Kidney (tissue), 13 donors: ENCODE measurements at regions not wholly inside any gene's neighbourhood (a gene's known extent, or its start where the extent isn't known, plus 50 kb on each side); places are given as distances from the start of the nearest gene placed in this dataset.

ENCODE experiments used
- DNase-seq, 5 donors: peaks; one replicate each; pipeline ENCODE4 v3.0.0-alpha.2; 2013 to 2020
- FAIRE-seq: peaks from 2 replicates; lab custom pipeline; 2012; peaks lifted over from hg19 to GRCh38; lab: Jason Lieb, UNC
- H3K27ac ChIP-seq, 2 donors: one replicate each; pipeline ENCODE4 v1.7.0; 2013; ENCODE audit warnings: low read depth in 2 of 2, low read length in 2 of 2, inconsistent platforms in 1 of 2
- H3K27me3 ChIP-seq: one replicate; pipeline ENCODE4 v1.7.1; 2013; ENCODE audit warnings: low read length, inconsistent platforms; ENCODE audit not compliant: control insufficient read depth, insufficient read depth
- H3K36me3 ChIP-seq, 3 donors: one replicate each; pipeline versions ENCODE4 v1.7.0 to v1.7.1; 2013; ENCODE audit warnings: low read length in 3 of 3, control low read depth in 1 of 3, inconsistent platforms in 1 of 3; ENCODE audit not compliant: insufficient read depth in 3 of 3, control insufficient read depth in 2 of 3
- H3K4me1 ChIP-seq, 3 donors: one replicate each; pipeline versions ENCODE4 v1.7.0 to v1.7.1; 2013; ENCODE audit warnings: low read length in 3 of 3, inconsistent platforms in 1 of 3, low read depth in 1 of 3; ENCODE audit not compliant: control insufficient read depth in 2 of 3, insufficient read depth in 2 of 3
- H3K4me3 ChIP-seq, 3 donors: one replicate each; pipeline versions ENCODE4 v1.7.0 to v1.8.1; 2013; ENCODE audit warnings: low read length in 3 of 3, control low read depth in 1 of 3, inconsistent platforms in 1 of 3
- H3K9ac ChIP-seq, 3 donors: one replicate each; pipeline versions ENCODE4 v1.7.0 to v1.7.1; 2013; ENCODE audit warnings: low read length in 3 of 3, control low read depth in 1 of 3, inconsistent platforms in 1 of 3
- H3K9me3 ChIP-seq, 3 donors: one replicate each; pipeline versions ENCODE4 v1.7.0 to v1.7.1; 2013; ENCODE audit warnings: low read length in 3 of 3, control low read depth in 1 of 3, inconsistent platforms in 1 of 3; ENCODE audit not compliant: control insufficient read depth in 2 of 3, insufficient read depth in 1 of 3
- intact Hi-C: fragments of 100-400 bp; cut with DNase I; formaldehyde crosslinking; loops from one replicate; pipeline ENCODE4 v1.11.1; 2022
- TF ChIP-seq, protein P1 (sequence below): IDR thresholded peaks from 3 replicates; pipeline ENCODE4 v1.5.1; 2012; ENCODE audit warnings: mild to moderate bottlenecking, moderate library complexity, borderline replicate concordance; ENCODE audit not compliant: insufficient read depth; ENCODE audit errors: extremely low read depth
- donor health status: control.
- donor health status: control.
- donor health status: control.
- donor health status: control.
- donor health status: control.
- donor health status: DM: yes; HTN: yes; CAD: no.
- donor health status: Normal renal cell carcinoma (clear cell type).

DNA sequence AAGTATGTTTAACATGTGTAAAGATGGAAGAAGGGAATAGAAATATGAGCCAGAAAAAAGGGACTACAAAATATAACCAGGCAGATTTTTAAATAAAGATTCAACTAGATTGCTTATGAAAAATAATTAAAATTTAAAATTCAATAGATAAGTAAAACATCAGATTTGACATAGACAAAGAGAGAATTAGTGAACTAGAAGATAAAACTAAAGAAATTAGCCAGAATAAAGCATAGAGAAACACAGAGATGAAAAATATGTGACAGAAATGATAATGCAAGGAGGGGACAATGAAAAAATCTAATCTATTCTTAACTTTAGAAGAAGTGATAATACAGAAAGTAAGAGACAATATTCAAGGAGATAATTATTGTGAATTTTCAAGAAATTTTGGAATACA is 222.6 kb upstream of the PMFBP1 start:
- no peak overlapping the region for H3K27ac ChIP-seq
- TF ChIP-seq, protein P1, sequence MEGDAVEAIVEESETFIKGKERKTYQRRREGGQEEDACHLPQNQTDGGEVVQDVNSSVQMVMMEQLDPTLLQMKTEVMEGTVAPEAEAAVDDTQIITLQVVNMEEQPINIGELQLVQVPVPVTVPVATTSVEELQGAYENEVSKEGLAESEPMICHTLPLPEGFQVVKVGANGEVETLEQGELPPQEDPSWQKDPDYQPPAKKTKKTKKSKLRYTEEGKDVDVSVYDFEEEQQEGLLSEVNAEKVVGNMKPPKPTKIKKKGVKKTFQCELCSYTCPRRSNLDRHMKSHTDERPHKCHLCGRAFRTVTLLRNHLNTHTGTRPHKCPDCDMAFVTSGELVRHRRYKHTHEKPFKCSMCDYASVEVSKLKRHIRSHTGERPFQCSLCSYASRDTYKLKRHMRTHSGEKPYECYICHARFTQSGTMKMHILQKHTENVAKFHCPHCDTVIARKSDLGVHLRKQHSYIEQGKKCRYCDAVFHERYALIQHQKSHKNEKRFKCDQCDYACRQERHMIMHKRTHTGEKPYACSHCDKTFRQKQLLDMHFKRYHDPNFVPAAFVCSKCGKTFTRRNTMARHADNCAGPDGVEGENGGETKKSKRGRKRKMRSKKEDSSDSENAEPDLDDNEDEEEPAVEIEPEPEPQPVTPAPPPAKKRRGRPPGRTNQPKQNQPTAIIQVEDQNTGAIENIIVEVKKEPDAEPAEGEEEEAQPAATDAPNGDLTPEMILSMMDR: no peak
- no peaks in the 10 kb centered on the region for H3K9me3 ChIP-seq
- intact Hi-C loops: no loop called here
- H3K27me3 ChIP-seq: no peaks in the 10 kb centered on the region
- peaks cover 0 to 5% (median 0%) of the 10 kb centered on the region in 3 donors for H3K4me1 ChIP-seq
- no peak overlapping the region for H3K4me3 ChIP-seq
- no peaks in the 10 kb centered on the region for H3K36me3 ChIP-seq
- no peak for FAIRE-seq
- H3K9ac ChIP-seq: no peak overlapping the region
- DNase-seq: no peak

- Histone ChIP-seq H3K36me3 (no peaks in the 10 kb centered on the region), H3K4me1 (peaks cover 0 to 5% (median 0%) of the 10 kb centered on the region in 3 donors), H3K27me3 (no peaks in the 10 kb centered on the region), H3K4me3 (no peak overlapping the region), H3K27ac (no peak overlapping the region), H3K9ac (no peak overlapping the region), H3K9me3 (peaks cover 0 to 14% (median 0%) of the 10 kb centered on the region in 3 donors)
- no peak for FAIRE-seq
- intact Hi-C loops: no loop called here
- TF ChIP-seq, protein P1: no peak
- DNase-seq: no peak
Observed at GRCh38 chr16:72389791-72390190, 217.8 kb upstream of the PMFBP1 start.

GRCh38 chr16:72388007-72388406 is 216.1 kb upstream of the PMFBP1 start:
- Histone ChIP-seq H3K4me1 (peaks cover 0 to 3% (median 0%) of the 10 kb centered on the region in 3 donors), H3K9ac (no peak overlapping the region), H3K9me3 (peaks cover 0 to 14% (median 0%) of the 10 kb centered on the region in 3 donors), H3K27me3 (no peaks in the 10 kb centered on the region), H3K27ac (no peak overlapping the region), H3K4me3 (no peak overlapping the region), H3K36me3 (no peaks in the 10 kb centered on the region)
- intact Hi-C loops: no loop called here
- DNase-seq: no peak
- TF ChIP-seq, protein P1: no peak
- no peak for FAIRE-seq

- TF ChIP-seq, protein P1: no peak
- H3K27ac ChIP-seq: no peak overlapping the region
- no peak overlapping the region for H3K9ac ChIP-seq
- peaks cover 0 to 14% (median 0%) of the 10 kb centered on the region in 3 donors for H3K9me3 ChIP-seq
- H3K4me1 ChIP-seq: peaks cover 0 to 5% (median 0%) of the 10 kb centered on the region in 3 donors
- intact Hi-C loops: no loop called here
- no peaks in the 10 kb centered on the region for H3K27me3 ChIP-seq
- peak; percentile 30 for FAIRE-seq
- H3K36me3 ChIP-seq: no peaks in the 10 kb centered on the region
- no peak for DNase-seq
- H3K4me3 ChIP-seq: no peak overlapping the region
Observed at GRCh38 chr16:72384651-72385050, 212.7 kb upstream of the PMFBP1 start.
